RWPE2 (cell line): ENCODE measurements at regions not wholly inside any gene's neighbourhood (a gene's known extent, or its start where the extent isn't known, plus 50 kb on each side); places are given as distances from the start of the nearest gene placed in this dataset.

ENCODE experiments used
- ATAC-seq: fragments of 200-7000 bp; cut with Tn5 transposase; 3 replicates; pipeline ENCODE4 v1.9.1; 2021; ENCODE audit warnings: low read depth
- DNase-seq: peaks from one replicate; pipeline ENCODE4 v3.0.0-alpha.2; 2020; ENCODE audit warnings: low spot score
- H3K27ac ChIP-seq: fragments of 450-650 bp; 2 replicates; pipeline ENCODE4 v1.5.1; 2017; ENCODE audit warnings: mild to moderate bottlenecking; ENCODE audit not compliant: poor library complexity, severe bottlenecking
- H3K27me3 ChIP-seq: fragments of 250-450 bp; sonication (Bioruptor Pico); 2 replicates; pipeline ENCODE4 v1.5.1; 2021; ENCODE audit warnings: mild to moderate bottlenecking, moderate library complexity; ENCODE audit not compliant: insufficient read depth, poor library complexity, severe bottlenecking
- H3K36me3 ChIP-seq: fragments of 250-450 bp; sonication (Bioruptor Pico); 2 replicates; pipeline ENCODE4 v1.5.1; 2020; ENCODE audit warnings: low read depth, mild to moderate bottlenecking, moderate library complexity
- H3K4me1 ChIP-seq: fragments of 250-450 bp; sonication (Bioruptor Pico); 2 replicates; pipeline ENCODE4 v1.5.1; 2021; ENCODE audit warnings: mild to moderate bottlenecking, moderate library complexity; ENCODE audit not compliant: insufficient read depth, poor library complexity, severe bottlenecking
- H3K4me3 ChIP-seq: fragments of 250-450 bp; sonication (Bioruptor Pico); 2 replicates; pipeline ENCODE4 v1.5.1; 2021; ENCODE audit warnings: mild to moderate bottlenecking, moderate library complexity; ENCODE audit not compliant: severe bottlenecking
- H3K9me3 ChIP-seq: fragments of 250-450 bp; sonication (Bioruptor Pico); 2 replicates; pipeline ENCODE4 v1.5.1; 2021; ENCODE audit warnings: mild to moderate bottlenecking, moderate library complexity; ENCODE audit not compliant: severe bottlenecking
- TF ChIP-seq, protein P1 (sequence below): fragments of 450-650 bp; IDR thresholded peaks from one replicate; pipeline ENCODE4 v1.5.1; 2017; ENCODE audit warnings: mild to moderate bottlenecking, moderate library complexity; ENCODE audit not compliant: poor library complexity, severe bottlenecking

DNA sequence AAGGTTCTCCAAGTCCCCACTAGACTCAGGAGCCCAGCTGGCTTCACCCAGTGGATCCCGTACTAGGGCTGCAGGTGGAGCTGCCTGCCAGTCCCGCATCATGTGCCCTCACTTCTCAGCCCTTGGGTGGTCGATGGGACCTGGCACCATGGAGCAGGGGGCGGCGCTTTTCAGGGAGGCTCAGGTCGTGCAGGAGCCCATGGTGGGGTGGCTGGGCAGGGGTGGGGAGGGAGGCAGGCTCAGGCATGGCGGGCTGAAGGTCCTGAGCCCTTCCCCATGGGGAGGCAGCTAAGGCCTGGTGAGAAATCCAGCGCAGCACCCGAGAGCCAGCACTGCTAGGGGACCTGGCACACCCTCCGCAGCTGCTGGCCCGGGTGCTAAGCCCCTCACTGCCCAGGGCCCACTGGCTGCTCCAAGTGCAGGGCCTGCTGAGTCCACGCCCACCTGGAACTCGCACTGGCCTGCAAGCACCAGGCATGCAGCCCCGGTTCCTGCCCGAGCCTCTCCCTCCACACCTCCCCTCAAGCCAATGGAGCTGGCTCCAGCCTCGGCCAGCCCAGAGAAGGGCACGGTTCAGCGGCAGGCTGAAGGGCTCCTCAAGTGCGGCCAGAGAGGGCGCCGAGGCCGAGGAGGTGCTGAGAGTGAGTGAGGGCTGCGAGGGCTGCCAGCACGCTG is 72.7 kb upstream of the SLIT2 start:
- Histone ChIP-seq H3K27ac (no peak overlapping the region), H3K9me3 (peaks cover 7% of the 10 kb centered on the region), H3K4me3 (no peak overlapping the region), H3K27me3 (no peaks in the 10 kb centered on the region), H3K4me1 (no peaks in the 10 kb centered on the region), H3K36me3 (no peaks in the 10 kb centered on the region)
- TF ChIP-seq, protein P1, sequence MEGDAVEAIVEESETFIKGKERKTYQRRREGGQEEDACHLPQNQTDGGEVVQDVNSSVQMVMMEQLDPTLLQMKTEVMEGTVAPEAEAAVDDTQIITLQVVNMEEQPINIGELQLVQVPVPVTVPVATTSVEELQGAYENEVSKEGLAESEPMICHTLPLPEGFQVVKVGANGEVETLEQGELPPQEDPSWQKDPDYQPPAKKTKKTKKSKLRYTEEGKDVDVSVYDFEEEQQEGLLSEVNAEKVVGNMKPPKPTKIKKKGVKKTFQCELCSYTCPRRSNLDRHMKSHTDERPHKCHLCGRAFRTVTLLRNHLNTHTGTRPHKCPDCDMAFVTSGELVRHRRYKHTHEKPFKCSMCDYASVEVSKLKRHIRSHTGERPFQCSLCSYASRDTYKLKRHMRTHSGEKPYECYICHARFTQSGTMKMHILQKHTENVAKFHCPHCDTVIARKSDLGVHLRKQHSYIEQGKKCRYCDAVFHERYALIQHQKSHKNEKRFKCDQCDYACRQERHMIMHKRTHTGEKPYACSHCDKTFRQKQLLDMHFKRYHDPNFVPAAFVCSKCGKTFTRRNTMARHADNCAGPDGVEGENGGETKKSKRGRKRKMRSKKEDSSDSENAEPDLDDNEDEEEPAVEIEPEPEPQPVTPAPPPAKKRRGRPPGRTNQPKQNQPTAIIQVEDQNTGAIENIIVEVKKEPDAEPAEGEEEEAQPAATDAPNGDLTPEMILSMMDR, result no peak
- ATAC-seq (no peak), DNase-seq (no peak)

DNA sequence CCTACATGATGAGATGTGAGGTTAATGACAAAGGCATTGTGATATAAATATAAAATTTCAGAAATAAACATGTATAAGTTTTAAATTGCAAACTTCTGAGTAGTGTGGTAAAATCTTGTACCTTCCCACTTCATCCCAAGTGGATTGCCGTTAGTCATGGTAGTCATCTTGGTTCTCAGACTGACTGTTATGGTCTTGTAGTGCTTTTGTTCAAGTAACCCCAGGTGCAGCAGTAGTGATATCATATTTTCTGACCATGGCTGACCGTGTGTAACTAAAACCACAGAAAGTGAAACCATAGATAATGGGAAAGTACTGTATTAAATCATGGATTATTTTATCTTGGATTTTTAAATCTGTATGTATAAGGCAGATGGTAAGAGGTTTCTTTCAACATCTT is 74.8 kb upstream of the SLIT2 start:
- peaks cover 6% of the 10 kb centered on the region for H3K9me3 ChIP-seq

DNA sequence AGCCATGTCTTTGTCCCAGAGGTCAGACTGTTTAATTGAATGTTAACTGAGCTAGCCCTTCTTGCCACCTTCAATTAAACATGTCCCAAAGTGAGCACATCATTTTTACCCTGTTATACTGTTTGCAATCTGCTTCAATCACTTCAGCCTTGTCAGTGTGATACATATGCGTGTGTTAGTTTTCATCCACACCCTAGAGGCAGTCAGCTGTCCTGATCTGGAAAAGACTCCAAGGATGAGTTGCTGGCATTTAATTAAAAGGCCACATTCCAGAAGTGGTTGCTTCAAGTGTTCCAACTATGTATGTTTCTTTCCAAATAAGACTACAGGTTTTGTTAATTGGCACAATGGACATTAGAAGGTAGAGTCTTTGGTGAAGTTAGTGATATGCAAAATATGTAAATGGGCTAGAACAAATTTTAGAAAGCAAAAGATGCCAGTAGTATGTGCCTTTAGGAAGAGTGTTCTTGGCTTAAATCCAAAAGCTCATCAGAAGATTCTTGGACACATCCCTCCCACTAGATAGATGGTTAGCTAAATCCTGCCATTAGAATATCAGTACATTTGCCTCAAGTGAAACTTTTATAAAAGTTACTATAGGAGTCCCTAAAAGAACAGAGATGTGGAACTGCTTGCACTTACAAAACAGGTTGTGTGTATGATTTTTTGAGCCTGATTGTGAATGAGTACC is 79.5 kb upstream of the SLIT2 start:
- Histone ChIP-seq H3K27me3 (no peaks in the 10 kb centered on the region), H3K36me3 (no peaks in the 10 kb centered on the region), H3K9me3 (no peaks in the 10 kb centered on the region), H3K4me1 (no peaks in the 10 kb centered on the region), H3K27ac (no peak overlapping the region), H3K4me3 (no peak overlapping the region)
- no peak for ATAC-seq
- no peak for DNase-seq
- TF ChIP-seq, protein P1, result no peak

More for the DNA sequence above, 74.8 kb upstream of the SLIT2 start:
- Histone ChIP-seq H3K4me1 (no peaks in the 10 kb centered on the region), H3K27ac (no peak overlapping the region), H3K36me3 (no peaks in the 10 kb centered on the region), H3K4me3 (no peak overlapping the region), H3K27me3 (no peaks in the 10 kb centered on the region)
- no peak for DNase-seq
- TF ChIP-seq, protein P1, result no peak
- ATAC-seq, result no peak

DNA sequence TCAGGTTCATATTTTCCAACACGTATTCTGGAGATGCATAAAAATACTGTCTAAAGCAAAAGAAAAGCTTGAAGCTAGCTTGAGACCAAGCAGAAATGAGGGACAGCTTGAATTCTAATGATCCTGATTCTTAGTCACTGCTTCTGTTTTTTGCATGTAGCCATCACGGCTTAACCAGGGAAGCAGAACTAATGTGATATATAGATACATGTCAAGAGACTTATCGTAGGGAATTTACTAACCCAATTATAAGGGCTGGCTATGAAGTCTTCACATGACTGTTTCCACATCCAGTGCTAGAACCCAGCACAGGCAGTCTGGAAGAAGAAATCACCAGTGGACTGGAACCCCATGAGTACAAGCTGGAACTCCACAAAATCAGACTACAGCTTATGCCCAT is 85.2 kb upstream of the SLIT2 start:
- ATAC-seq (no peak), DNase-seq (no peak)
- H3K27me3 ChIP-seq, result no peaks in the 10 kb centered on the region
- H3K9me3 ChIP-seq, result no peaks in the 10 kb centered on the region
- TF ChIP-seq, protein P1, result no peak
- no peak overlapping the region for H3K4me3 ChIP-seq
- no peaks in the 10 kb centered on the region for H3K36me3 ChIP-seq
- H3K27ac ChIP-seq, result no peak overlapping the region
- no peaks in the 10 kb centered on the region for H3K4me1 ChIP-seq

DNA sequence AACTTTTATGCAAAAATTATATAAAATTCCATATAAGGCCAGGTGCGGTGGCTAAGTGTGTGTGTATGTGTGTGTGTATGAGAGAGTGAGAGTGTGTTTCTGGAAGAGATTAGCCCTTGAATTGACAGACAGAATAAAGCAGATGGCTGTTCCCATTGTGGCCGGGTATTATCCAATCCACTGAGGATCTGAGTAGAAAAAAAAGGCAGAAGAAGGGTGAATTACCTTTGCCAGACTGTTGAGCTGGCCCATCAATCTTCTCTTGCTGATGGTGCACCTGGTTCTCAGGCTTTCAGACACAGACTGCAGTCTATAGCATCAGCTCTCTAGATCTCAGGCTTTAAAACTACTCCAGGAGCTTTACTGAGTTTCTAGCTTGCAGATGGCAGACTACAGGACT is 92.2 kb upstream of the SLIT2 start:
- ATAC-seq (no peak), DNase-seq (no peak)
- H3K27me3 ChIP-seq, result no peaks in the 10 kb centered on the region
- H3K36me3 ChIP-seq, result no peaks in the 10 kb centered on the region
- H3K27ac ChIP-seq, result no peak overlapping the region
- no peak overlapping the region for H3K4me3 ChIP-seq
- H3K9me3 ChIP-seq, result no peaks in the 10 kb centered on the region
- TF ChIP-seq, protein P1, result no peak
- H3K4me1 ChIP-seq, result no peaks in the 10 kb centered on the region
